GM18519 (cell line): ENCODE measurements at regions not wholly inside any gene's neighbourhood (a gene's known extent, or its start where the extent isn't known, plus 50 kb on each side); places are given as distances from the start of the nearest gene placed in this dataset.

Experiments
- ATAC-seq: cut with Tn5 transposase; IDR thresholded peaks from one replicate; pipeline ENCODE4 v1.9.1; 2021; ENCODE audit warnings: mild to moderate bottlenecking, moderate library complexity; ENCODE audit not compliant: unreplicated experiment, low FRiP score

GRCh38 chr12:88960213-88960878, 380.1 kb upstream of the KITLG start:
- ATAC-seq, result no peak

- ATAC-seq, result no peak
These were observed 378.7 kb upstream of the KITLG start for GRCh38 chr12:88958946-88959345.

GRCh38 chr12:88958153-88958552, 377.9 kb upstream of the KITLG start:
- no peak for ATAC-seq

- ATAC-seq, result no peak
These were observed 377.1 kb upstream of the KITLG start for GRCh38 chr12:88957358-88957757.

GRCh38 chr12:88955531-88955930, 375.3 kb upstream of the KITLG start:
- ATAC-seq, result no peak

GRCh38 chr12:88953029-88953586, 372.8 kb upstream of the KITLG start:
- no peak for ATAC-seq

GRCh38 chr12:88952562-88952942, 372.3 kb upstream of the KITLG start:
- no peak for ATAC-seq

- ATAC-seq, result no peak
These were observed 371.7 kb upstream of the KITLG start for GRCh38 chr12:88951860-88952561.

- ATAC-seq, result no peak
These were observed 370.9 kb upstream of the KITLG start for GRCh38 chr12:88951177-88951576.

GRCh38 chr12:88947486-88948043, 367.3 kb upstream of the KITLG start:
- no peak for ATAC-seq

GRCh38 chr12:88946372-88946997, 366.2 kb upstream of the KITLG start:
- peak; percentile 72 for ATAC-seq

GRCh38 chr12:88945051-88945732, 364.9 kb upstream of the KITLG start:
- no peak for ATAC-seq

- no peak for ATAC-seq
These were observed 364.1 kb upstream of the KITLG start for GRCh38 chr12:88944397-88944796.

- no peak for ATAC-seq
These were observed 360.6 kb upstream of the KITLG start for GRCh38 chr12:88940854-88941253.

GRCh38 chr12:88935856-88936255, 355.6 kb upstream of the KITLG start:
- ATAC-seq, result no peak

- ATAC-seq, result no peak
These were observed 354.0 kb upstream of the KITLG start for GRCh38 chr12:88934163-88934747.

- no peak for ATAC-seq
These were observed 352.2 kb upstream of the KITLG start for GRCh38 chr12:88932457-88932856.

- no peak for ATAC-seq
These were observed 351.3 kb upstream of the KITLG start for GRCh38 chr12:88931598-88931997.

- no peak for ATAC-seq
These were observed 345.2 kb upstream of the KITLG start for GRCh38 chr12:88925454-88925853.

- no peak for ATAC-seq
These were observed 343.9 kb upstream of the KITLG start for GRCh38 chr12:88924162-88924561.
